PC-9 (cell line): ENCODE measurements at regions not wholly inside any gene's neighbourhood (a gene's known extent, or its start where the extent isn't known, plus 50 kb on each side); places are given as distances from the start of the nearest gene placed in this dataset.

Experiments used
- CTCF ChIP-seq: fragments of 200-600 bp; sonication (generic); conservative IDR thresholded peaks from 2 replicates; pipeline ENCODE4 v1.6.1; 2017; ENCODE audit warnings: mixed run types, antibody characterized with exemption, mild to moderate bottlenecking, moderate library complexity
- EZH2 ChIP-seq: fragments of 200-600 bp; sonication (generic); IDR thresholded peaks from 2 replicates; pipeline ENCODE4 v1.8.0; 2017; ENCODE audit warnings: antibody characterized with exemption, low read depth

GRCh38 chr10:131638049-131638879 is 262.5 kb upstream of the PPP2R2D start:
- TF ChIP-seq CTCF: no peak
- no peak for TF ChIP-seq EZH2
